ENCODE measurements at regions not wholly inside any gene's neighbourhood (a gene's known extent, or its start where the extent isn't known, plus 50 kb on each side); places are given as distances from the start of the nearest gene placed in this dataset.

DNA sequence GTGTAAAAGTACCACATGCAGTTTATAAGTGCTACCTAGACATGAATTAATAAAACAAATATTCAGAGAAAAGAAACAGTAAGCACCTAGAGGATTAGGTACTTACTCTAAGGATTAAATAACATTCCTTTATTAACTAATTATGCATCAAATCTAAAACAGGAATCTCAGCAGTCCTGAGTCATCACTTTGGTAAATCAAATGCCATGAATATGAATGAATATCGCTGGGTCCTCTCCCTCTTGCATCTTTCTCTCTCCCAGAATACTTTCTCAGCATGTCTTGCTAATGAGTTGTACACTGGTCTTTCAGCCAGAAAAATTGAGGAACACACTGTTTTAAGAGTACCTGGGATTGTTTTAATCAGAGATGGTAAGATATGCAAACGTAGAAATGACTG lies 225.5 kb upstream of the NFE2L3 start:
- no peak overlapping the region for H3K4me3 ChIP-seq (ENCODE audit: low read depth, low read length)
- TF ChIP-seq, protein P1, sequence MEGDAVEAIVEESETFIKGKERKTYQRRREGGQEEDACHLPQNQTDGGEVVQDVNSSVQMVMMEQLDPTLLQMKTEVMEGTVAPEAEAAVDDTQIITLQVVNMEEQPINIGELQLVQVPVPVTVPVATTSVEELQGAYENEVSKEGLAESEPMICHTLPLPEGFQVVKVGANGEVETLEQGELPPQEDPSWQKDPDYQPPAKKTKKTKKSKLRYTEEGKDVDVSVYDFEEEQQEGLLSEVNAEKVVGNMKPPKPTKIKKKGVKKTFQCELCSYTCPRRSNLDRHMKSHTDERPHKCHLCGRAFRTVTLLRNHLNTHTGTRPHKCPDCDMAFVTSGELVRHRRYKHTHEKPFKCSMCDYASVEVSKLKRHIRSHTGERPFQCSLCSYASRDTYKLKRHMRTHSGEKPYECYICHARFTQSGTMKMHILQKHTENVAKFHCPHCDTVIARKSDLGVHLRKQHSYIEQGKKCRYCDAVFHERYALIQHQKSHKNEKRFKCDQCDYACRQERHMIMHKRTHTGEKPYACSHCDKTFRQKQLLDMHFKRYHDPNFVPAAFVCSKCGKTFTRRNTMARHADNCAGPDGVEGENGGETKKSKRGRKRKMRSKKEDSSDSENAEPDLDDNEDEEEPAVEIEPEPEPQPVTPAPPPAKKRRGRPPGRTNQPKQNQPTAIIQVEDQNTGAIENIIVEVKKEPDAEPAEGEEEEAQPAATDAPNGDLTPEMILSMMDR (IDR thresholded peaks at IDR 0.05; ENCODE audit: control insufficient read depth, extremely low read depth, insufficient read depth) = no peak
- DNase-seq (ENCODE audit: low read depth) = no peak

DNA sequence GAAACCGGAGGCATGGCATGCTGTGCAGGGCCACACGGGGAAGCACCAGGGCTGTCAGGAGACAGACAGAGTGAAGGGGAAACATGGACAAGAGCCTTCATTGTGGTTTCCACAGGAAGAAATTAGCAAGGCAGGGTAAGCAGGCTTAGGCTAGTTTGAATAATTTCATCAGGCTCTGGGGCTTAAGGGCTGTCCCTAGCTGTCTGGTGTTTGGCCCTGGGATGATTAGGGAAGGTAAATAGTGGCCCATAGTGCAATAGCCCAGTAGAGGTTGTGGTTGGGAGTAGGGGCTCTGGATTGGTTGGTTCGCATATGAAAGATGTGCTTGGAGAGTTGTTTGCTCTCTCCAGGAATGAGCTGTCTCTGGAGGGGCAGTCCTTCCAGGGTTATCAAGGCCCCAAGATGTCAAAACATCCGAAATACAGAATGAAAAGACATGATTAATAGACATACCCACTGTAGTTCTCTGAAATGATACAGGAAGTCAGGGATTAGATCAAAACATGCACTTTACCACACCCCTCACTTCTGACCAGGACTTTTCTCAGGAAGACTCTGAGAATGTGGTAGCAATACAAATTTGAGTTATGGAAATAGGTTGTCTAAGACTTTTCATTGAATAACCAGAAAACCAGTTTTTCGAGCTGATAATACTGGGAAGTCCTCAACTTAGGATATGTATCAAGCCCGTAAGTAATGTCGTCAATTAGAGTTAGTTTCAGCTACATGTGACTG lies 224.9 kb upstream of the NFE2L3 start:
- DNase-seq (ENCODE audit: low read depth) = no peak
- H3K4me3 ChIP-seq (ENCODE audit: low read depth, low read length) = no peak overlapping the region
- TF ChIP-seq, protein P1 (IDR thresholded peaks at IDR 0.05; ENCODE audit: control insufficient read depth, extremely low read depth, insufficient read depth) = no peak

DNA sequence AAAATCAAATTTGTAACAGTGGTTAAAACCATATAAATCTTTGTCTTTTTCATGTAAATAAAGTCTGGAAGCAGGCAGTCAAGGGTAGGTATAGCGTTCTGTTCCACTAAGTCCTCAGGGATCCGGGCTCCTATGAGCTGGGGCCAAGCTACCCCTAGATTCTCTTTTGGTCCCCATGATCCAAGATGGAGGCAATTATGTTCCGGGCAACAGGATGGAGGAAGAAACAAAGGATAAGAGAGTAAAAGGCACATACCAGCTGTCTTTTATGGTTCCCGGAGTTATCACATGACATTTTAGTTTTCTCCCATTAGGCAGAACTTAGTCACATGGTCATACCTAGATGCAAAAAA lies 224.4 kb upstream of the NFE2L3 start:
- no peak for DNase-seq (ENCODE audit: low read depth)
- TF ChIP-seq, protein P1 (IDR thresholded peaks at IDR 0.05; ENCODE audit: control insufficient read depth, extremely low read depth, insufficient read depth) = no peak

DNA sequence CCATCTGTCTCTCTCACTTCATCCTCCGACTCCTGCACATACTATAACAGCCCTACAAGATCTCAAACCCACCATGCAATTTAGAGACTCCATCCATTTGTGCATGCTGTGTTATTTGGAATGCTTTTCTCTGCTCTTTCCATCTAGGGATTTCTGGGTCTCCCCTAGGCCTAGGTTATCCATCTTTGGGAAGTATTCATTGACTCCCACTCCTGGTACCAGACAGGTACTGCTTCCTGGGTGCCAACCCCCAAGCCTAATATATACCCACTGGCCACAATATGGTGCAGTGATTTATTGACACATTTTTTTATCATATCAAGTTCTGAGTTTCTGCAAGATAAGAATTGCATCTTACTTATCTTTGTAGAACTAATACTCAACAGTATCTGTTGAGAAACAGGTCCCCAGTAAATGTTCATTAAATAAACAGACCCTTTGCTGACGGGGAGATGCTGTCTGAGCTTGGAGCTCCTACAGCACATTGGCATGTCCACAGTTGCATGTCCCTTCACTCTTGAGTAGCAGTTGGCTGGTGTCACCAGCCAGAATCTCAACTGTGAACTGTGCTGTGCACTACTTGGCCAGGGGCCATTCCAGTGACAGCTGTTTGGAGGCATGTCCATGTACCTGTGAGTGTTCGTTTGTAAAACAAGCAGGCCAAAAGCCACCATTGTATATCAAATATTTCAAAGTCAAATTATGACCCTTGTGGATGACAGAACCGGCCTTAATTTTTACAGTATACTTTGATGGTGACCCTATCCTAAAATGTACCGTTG lies 223.3 kb upstream of the NFE2L3 start:
- no peak overlapping the region for H3K4me3 ChIP-seq (ENCODE audit: low read depth, low read length)
- no peak for DNase-seq (ENCODE audit: low read depth)
- TF ChIP-seq, protein P1 (IDR thresholded peaks at IDR 0.05; ENCODE audit: control insufficient read depth, extremely low read depth, insufficient read depth) = no peak

More for the DNA sequence above, 224.4 kb upstream of the NFE2L3 start:
- H3K4me3 ChIP-seq (ENCODE audit: low read depth, low read length) = no peak overlapping the region

DNA sequence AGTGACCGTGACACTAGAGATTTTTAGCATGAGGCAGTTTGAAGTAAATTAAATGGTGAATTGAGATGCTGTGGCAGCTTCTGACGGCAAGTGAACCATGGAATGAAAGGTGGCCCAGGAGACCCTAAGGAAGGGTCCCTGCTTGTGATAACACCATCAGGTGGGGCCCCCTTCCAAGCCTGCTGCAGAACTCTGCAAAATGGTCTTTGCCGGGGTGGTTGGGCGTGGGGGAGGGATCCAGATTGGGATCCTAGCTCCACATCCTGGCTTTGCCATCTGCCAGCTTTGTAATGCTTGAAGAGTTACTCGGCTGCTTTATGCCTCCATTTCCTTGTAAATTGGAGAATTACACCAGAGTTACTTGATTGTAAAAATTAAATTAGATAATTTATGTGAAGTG lies 222.6 kb upstream of the NFE2L3 start:
- TF ChIP-seq, protein P1 (IDR thresholded peaks at IDR 0.05; ENCODE audit: control insufficient read depth, extremely low read depth, insufficient read depth) = no peak
- no peak for DNase-seq (ENCODE audit: low read depth)
- no peak overlapping the region for H3K4me3 ChIP-seq (ENCODE audit: low read depth, low read length)

DNA sequence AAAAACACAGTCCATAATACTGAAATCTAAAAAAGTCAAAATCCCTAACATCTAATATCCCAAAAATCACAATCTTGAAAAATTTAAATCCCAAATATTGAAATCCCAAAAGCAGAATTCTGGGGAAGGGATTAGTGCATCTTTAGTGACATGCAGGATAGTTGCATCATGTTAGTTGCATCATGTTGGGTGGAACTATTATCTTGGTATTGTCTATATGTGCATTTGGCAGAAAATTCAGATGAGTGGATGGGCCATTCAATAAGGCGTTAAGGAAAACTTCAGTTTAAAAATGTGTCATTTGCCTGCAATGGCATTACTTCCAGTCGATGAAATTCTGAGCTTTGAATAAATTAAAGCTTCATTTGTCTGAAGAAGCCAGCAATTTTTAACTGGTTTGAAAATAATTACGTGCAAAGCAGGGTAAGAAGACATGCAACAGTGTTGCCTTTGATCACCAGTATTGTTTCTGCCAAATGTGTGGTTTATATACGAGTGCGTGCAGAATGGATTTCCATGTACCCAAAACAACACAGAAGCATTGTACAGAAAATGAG lies 221.4 kb upstream of the NFE2L3 start:
- no peak overlapping the region for H3K4me3 ChIP-seq (ENCODE audit: low read depth, low read length)
- TF ChIP-seq, protein P1 (IDR thresholded peaks at IDR 0.05; ENCODE audit: control insufficient read depth, extremely low read depth, insufficient read depth) = no peak
- DNase-seq (ENCODE audit: low read depth) = no peak

All from LNCaP clone FGC (cell line).